Smooth muscle cell (in vitro differentiated cells): ENCODE measurements at regions not wholly inside any gene's neighbourhood (a gene's known extent, or its start where the extent isn't known, plus 50 kb on each side); places are given as distances from the start of the nearest gene placed in this dataset.

Experiments used
- DNase-seq: peaks from one replicate; lab custom pipeline; 2025; ENCODE audit not compliant: unreplicated experiment; lab: John Stamatoyannopoulos, UW
- H2AFZ ChIP-seq: fragments of 200-600 bp; sonication (generic); 2 replicates; pipeline ENCODE4 v1.6.0; 2016; ENCODE audit warnings: antibody characterized with exemption, low read depth, mild to moderate bottlenecking
- H3F3A ChIP-seq: fragments of 200-600 bp; sonication (generic); 2 replicates; pipeline ENCODE4 v1.6.0; 2017; ENCODE audit warnings: antibody characterized with exemption, low read depth
- H3K27ac ChIP-seq: fragments of 200-600 bp; sonication (generic); 2 replicates; pipeline ENCODE4 v1.5.1; 2016; ENCODE audit warnings: low read depth, mild to moderate bottlenecking
- H3K27me3 ChIP-seq: fragments of 200-600 bp; sonication (generic); 2 replicates; pipeline ENCODE4 v1.6.1; 2016; ENCODE audit warnings: low read depth, mild to moderate bottlenecking
- H3K36me3 ChIP-seq: fragments of 200-600 bp; sonication (generic); 2 replicates; pipeline ENCODE4 v1.5.1; 2016; ENCODE audit warnings: low read depth
- H3K4me1 ChIP-seq: fragments of 200-600 bp; sonication (generic); 2 replicates; pipeline ENCODE4 v1.5.1; 2016; ENCODE audit warnings: low read depth
- H3K4me2 ChIP-seq: fragments of 200-600 bp; sonication (generic); 2 replicates; pipeline ENCODE4 v1.6.0; 2016; ENCODE audit warnings: mild to moderate bottlenecking
- H3K4me3 ChIP-seq: fragments of 200-600 bp; sonication (generic); 2 replicates; pipeline ENCODE4 v1.5.1; 2016; ENCODE audit warnings: mild to moderate bottlenecking
- H3K79me2 ChIP-seq: fragments of 200-600 bp; sonication (generic); 2 replicates; pipeline ENCODE4 v1.6.0; 2016; ENCODE audit warnings: low read depth, mild to moderate bottlenecking
- H3K9ac ChIP-seq: fragments of 200-600 bp; sonication (generic); 2 replicates; pipeline ENCODE4 v1.6.0; 2016; ENCODE audit warnings: low read depth
- H3K9me3 ChIP-seq: fragments of 200-600 bp; sonication (generic); replicated peaks from 2 replicates; pipeline ENCODE4 v1.5.1; 2016; ENCODE audit warnings: low read depth
- H4K20me1 ChIP-seq: fragments of 200-600 bp; sonication (generic); 2 replicates; pipeline ENCODE4 v1.6.0; 2016; ENCODE audit warnings: low read depth
- CTCF ChIP-seq: fragments of 200-600 bp; sonication (generic); IDR thresholded peaks from 2 replicates; pipeline ENCODE4 v1.5.1; 2017; ENCODE audit warnings: borderline replicate concordance, mild to moderate bottlenecking, antibody characterized with exemption; ENCODE audit not compliant: insufficient read depth, poor library complexity, severe bottlenecking
- WGBS: methylation state at CpG from one replicate; pipeline ENCODE4 v1.1.7; 2016; ENCODE audit warnings: low lambda C conversion rate; 5-methylcytosine and 5-hydroxymethylcytosine counted together

GRCh38 chr3:153578046-153578445 is 416.0 kb downstream of the RAP2B start:
- Histone ChIP-seq H2AFZ (no peak overlapping the region), H3K27me3 (no peaks in the 10 kb centered on the region), H3K36me3 (no peaks in the 10 kb centered on the region), H3F3A (no peaks in the 10 kb centered on the region), H3K9me3 (no peaks in the 10 kb centered on the region), H3K27ac (no peak overlapping the region), H3K4me1 (no peaks in the 10 kb centered on the region), H3K79me2 (no peaks in the 10 kb centered on the region), H4K20me1 (no peaks in the 10 kb centered on the region), H3K4me2 (no peak overlapping the region), H3K4me3 (no peak overlapping the region), H3K9ac (no peak overlapping the region)
- TF ChIP-seq CTCF = no peak
- DNase-seq = no peak

- H4K20me1 ChIP-seq = no peaks in the 10 kb centered on the region
- no peak overlapping the region for H3K9ac ChIP-seq
- H3K27me3 ChIP-seq = no peaks in the 10 kb centered on the region
- no peak overlapping the region for H3K4me2 ChIP-seq
- H3K27ac ChIP-seq = no peak overlapping the region
- WGBS = 96% methylated on average over 2 of the region's 2 CpGs
- no peak overlapping the region for H2AFZ ChIP-seq
- H3K36me3 ChIP-seq = no peaks in the 10 kb centered on the region
- H3K4me1 ChIP-seq = peaks cover 8% of the 10 kb centered on the region
- H3K9me3 ChIP-seq = no peaks in the 10 kb centered on the region
- TF ChIP-seq CTCF = no peak
- no peak overlapping the region for H3K4me3 ChIP-seq
- DNase-seq = no peak
- no peaks in the 10 kb centered on the region for H3K79me2 ChIP-seq
- H3F3A ChIP-seq = no peaks in the 10 kb centered on the region
Observed at GRCh38 chr3:153590051-153590450, 428.0 kb downstream of the RAP2B start.

GRCh38 chr3:153591561-153592245 is 429.7 kb downstream of the RAP2B start:
- H3K4me2 ChIP-seq = peak overlapping the region; percentile 37
- no peaks in the 10 kb centered on the region for H3K9me3 ChIP-seq
- peaks cover 8% of the 10 kb centered on the region for H3K4me1 ChIP-seq
- no peak overlapping the region for H3K4me3 ChIP-seq
- H3K27ac ChIP-seq = no peak overlapping the region
- H4K20me1 ChIP-seq = no peaks in the 10 kb centered on the region
- no peaks in the 10 kb centered on the region for H3K36me3 ChIP-seq
- 82% methylated on average over 1 of the region's 1 CpG for WGBS
- no peak for DNase-seq
- H3K79me2 ChIP-seq = no peaks in the 10 kb centered on the region
- no peaks in the 10 kb centered on the region for H3F3A ChIP-seq
- H3K9ac ChIP-seq = no peak overlapping the region
- TF ChIP-seq CTCF = no peak
- H2AFZ ChIP-seq = no peak overlapping the region
- no peaks in the 10 kb centered on the region for H3K27me3 ChIP-seq

- no peak overlapping the region for H3K4me2 ChIP-seq
- no peak overlapping the region for H2AFZ ChIP-seq
- no peaks in the 10 kb centered on the region for H3K27me3 ChIP-seq
- no peaks in the 10 kb centered on the region for H4K20me1 ChIP-seq
- H3F3A ChIP-seq = no peaks in the 10 kb centered on the region
- no peak overlapping the region for H3K27ac ChIP-seq
- no peaks in the 10 kb centered on the region for H3K79me2 ChIP-seq
- peaks cover 8% of the 10 kb centered on the region for H3K4me1 ChIP-seq
- no peak overlapping the region for H3K4me3 ChIP-seq
- DNase-seq = no peak
- TF ChIP-seq CTCF = peak; percentile 48
- H3K9me3 ChIP-seq = no peaks in the 10 kb centered on the region
- no peak overlapping the region for H3K9ac ChIP-seq
- H3K36me3 ChIP-seq = no peaks in the 10 kb centered on the region
Observed at GRCh38 chr3:153595186-153595815, 433.3 kb downstream of the RAP2B start.
